ENCODE measurements at regions not wholly inside any gene's neighbourhood (a gene's known extent, or its start where the extent isn't known, plus 50 kb on each side); places are given as distances from the start of the nearest gene placed in this dataset.

DNA sequence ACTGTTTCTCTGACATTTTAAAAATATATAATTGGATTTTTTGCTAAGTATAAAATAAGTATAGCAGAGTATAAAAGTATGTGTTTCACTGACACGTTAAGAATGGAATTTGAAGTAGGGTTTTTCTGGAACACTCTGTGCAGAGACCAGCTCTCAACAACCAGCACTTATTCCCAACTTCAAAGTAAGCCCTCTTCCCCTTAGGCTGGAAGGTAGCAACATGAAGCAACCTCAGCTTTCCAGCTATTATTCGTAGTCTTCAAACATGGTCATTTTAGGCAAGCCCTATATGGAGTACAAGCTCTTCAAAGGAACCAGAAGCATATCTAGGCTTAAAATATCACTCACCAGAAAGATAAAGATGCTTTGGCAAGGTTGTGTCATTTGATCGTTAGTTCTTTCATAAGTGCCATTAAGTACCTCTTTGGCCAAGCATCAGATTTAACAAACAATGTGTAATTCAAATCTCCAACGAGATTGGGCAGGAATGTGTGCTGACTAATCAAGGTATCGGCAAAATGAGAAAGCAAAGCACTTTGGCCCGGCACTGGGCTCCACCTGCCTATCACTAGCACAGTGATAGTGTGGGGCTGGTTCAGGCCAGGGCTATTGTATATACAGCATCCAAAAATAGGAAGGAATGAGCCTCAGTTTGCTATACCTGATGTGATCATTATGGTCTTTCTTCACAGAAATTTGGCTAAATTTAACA is 95.9 kb upstream of the FREM2 start:
- FAIRE-seq (no peak), DNase-seq (ENCODE audit: extremely low spot score, insufficient read length, low read depth) (no peak)

DNA sequence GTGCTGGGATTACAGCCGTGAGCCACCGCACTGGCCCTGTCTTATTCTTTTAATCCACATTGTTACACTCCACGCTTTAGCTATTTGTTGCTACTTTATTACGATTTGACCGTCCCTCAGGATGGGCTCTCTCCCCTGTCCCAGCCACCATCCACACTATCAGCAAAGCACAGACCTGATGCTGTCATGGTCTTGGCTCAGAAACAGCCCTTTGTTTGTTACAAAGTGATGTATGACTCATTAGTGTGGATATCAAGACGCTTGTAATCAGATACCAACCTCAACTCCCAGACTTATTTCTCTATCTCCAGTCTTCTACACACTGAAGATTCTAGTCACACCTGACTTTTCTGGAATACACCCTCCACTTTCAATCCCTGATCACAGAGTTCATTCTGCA is 84.6 kb upstream of the FREM2 start:
- DNase-seq (ENCODE audit: extremely low spot score, insufficient read length, low read depth): no peak
- no peak for FAIRE-seq

DNA sequence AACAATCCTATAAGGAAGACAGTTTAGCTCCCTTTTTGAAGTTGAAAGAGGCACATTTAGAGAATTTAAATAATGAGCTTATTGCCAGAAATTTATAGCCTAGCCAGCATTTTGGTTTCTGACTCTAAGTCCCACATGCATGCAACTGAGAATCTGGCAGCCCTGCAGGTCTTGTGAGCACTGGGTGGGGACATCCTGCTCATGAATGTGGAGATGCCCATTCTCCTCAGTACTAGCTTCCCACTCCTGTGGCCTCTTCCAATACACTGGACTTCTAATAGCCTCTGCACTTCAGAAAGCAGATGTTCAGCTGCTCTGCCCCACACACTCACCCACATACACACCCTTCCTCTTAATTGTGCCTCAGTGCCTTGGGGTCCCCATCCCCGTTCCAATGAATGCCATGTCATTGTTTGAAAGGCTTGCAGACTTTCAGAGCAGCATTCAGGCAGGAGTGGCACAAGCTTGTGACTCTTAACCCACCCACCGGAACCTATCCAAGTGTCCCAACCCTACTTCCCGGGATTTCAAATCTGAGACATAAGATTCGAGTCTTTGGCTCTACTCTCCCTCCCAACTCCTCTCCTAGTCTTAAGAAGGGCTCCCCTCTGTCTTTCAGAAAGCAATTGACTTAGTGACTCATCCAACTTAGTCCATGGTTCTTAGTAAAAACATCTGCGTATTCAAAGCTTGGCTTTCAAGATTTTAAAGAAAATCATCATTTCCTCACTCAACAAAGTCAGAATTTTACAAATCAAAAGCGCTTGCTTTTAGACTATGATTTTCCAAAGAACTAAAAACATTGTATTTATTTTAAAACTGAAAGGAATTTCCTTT is 80.0 kb upstream of the FREM2 start:
- DNase-seq (ENCODE audit: extremely low spot score, insufficient read length, low read depth): no peak
- FAIRE-seq: no peak

DNA sequence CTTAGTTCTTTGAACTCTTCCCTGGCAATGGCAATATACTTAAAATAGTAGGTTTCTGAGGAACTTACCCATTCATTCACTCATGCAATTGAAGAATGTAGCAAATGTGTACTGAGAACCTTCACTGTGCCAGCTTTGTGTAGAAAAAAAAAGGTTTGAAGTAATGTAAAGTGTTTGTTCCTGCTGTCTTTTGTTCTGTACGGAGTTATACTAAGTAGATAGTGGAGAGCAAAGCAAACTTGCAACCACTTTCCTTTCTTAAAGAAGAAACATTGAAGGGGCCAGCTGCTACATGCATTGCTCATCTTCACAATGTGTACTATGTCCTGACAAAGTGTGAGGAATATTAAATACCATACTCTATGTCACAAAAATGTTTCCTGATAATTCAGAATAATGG is 68.9 kb upstream of the FREM2 start:
- no peak for FAIRE-seq
- DNase-seq (ENCODE audit: extremely low spot score, insufficient read length, low read depth): no peak

DNA sequence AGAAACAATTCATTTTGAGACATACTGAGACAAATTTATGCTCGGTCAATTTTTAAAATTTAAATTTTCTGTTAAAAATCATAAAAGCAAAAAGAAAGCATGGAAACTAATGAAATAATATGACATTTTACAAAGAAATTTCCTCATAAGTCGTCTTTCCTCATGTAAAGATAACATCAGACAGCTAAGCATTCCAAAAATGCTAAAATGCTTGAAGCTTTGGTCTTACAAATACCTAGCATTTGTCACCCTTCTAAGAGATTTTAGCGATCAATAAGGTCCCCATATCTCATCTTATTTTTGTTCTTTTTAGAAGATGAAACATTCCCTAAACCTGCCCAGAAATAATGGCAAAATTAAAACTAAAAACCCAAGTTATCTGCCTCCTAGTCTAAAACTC is 68.5 kb upstream of the FREM2 start:
- FAIRE-seq: no peak
- DNase-seq (ENCODE audit: extremely low spot score, insufficient read length, low read depth): no peak

DNA sequence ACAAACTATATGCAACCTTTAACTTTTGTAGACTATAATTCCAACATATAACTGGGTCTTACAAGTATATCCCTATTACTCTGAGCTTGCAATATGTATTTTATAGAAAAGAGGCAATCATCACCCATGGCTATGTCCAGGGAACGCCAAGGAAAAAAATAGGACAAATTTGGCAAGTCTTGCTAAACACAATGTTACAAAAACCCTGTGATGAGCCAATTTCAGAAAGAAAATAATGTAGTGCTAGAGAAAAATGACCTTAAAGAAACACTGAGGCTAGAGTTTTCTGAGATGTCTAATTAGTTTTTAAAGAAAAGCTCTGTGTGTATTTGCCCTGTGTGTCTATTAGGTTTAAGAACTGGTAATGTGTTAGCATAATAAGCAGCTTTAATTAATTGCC is 68.0 kb upstream of the FREM2 start:
- no peak for FAIRE-seq
- DNase-seq (ENCODE audit: extremely low spot score, insufficient read length, low read depth): no peak

DNA sequence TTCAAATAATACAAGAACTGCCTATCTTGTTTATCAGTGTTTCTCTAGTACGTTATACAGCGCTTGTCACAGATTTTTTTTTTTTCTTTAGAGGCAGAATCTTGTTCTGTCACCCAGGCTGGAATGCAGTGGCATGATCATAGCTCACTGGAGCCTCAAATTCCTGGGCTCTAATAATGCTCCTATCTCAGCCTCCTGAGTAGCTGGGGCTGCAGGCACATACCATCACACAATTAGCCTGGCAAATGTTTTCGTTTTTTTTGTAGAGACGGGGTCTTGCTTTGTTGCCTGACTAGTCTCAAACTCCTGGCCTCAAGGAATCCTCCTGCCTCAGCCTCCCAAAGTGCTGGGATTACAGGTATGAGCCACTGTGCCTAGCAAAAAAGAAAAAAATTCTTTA is 66.0 kb upstream of the FREM2 start:
- DNase-seq (ENCODE audit: extremely low spot score, insufficient read length, low read depth) (no peak), FAIRE-seq (no peak)

DNA sequence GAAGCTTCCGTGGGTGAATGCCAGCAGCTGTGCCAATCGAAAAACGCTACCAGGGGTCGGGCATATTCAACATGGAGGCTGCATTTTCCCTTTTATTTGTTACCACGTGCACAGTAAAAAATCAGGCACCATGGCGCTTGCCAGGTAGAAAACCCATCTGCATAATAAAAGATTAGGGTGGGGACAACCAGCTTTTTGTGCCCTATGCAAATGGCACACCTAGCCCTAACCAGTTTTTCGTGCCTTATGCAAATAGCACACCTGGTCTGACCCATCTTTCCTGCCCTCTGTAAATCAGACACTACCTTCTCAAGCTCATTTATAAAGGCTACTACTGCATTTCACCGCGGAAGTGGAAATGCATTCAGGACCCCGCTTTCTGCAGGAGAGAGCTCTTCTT is 62.1 kb upstream of the FREM2 start:
- no peak for DNase-seq (ENCODE audit: extremely low spot score, insufficient read length, low read depth)
- no peak for FAIRE-seq

DNA sequence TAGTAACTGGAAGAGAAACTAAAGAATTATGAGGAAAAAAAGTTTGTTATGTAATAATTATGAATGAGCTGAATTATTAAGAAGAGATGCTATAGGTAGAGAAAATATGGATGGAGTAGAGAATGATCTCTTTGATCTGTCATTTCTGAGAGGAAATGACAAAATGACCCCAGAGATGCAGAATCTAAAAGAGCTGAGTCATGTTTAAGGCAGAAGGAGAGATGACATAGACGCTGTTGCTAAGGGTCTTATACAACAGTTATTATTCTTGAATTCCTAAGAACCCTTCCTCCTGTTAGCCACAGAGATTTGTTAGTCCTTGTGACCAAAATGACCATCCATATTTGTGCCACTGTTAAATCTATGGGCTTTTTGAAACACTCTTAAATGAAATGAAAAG is 58.3 kb upstream of the FREM2 start:
- DNase-seq (ENCODE audit: extremely low spot score, insufficient read length, low read depth) (no peak), FAIRE-seq (no peak)

DNA sequence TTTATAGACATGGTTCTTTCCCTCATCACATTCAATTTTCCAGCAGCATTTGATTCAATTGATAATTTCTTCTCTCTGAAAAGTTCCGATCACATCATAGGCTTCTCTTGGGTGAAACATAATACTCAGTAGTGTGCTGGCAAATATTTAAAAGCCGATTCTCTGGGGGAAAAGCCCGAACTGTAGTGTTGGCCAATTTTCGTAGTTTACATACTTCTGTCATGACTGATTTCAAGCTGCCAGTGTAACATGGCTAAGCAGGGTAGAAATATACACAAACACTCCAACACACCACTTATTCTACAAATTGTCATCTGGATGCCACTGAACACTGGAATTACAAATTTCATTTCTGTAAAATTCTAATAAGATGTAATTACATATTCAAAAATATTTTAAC is 56.1 kb upstream of the FREM2 start:
- FAIRE-seq (no peak), DNase-seq (ENCODE audit: extremely low spot score, insufficient read length, low read depth) (no peak)

DNA sequence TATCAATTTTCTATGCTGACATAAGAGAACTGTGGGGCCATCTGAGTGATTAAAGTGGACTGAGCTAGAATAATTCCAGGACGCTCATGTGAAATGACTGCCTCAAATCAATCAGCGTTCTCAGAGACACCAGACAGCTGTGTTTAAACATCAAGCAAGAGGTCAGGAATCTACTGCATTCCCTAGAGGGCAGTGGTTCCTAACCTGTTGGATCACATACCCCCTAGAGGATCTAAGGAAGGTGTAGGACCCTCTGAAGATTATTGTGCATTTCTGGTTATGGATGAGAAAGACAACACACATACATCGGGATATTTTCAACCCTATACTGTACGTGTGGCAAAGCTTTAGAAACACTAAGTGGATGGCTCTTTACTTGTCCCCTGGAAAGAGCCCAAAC is 51.8 kb upstream of the FREM2 start:
- FAIRE-seq (no peak), DNase-seq (ENCODE audit: extremely low spot score, insufficient read length, low read depth) (no peak)

DNA sequence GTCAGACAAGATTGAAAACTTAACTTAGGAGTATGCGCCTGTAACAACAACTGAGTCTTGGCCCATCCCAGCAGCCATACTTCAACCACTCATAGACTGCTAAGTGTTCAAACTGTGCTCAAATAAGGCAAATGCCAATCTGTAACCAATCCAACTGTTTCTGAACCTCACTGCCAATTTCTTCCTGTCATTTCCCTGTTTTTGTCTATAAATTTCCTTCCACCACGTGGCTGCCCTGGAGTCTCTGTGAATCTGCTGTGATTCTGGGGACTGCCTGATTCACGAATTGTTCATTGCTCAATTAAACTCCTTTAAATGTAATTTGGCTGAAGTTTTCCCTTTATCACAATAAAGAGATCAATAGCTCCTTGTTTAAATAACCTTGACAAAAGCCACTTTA is 50.8 kb upstream of the FREM2 start:
- no peak for DNase-seq (ENCODE audit: extremely low spot score, insufficient read length, low read depth)
- no peak for FAIRE-seq

DNA sequence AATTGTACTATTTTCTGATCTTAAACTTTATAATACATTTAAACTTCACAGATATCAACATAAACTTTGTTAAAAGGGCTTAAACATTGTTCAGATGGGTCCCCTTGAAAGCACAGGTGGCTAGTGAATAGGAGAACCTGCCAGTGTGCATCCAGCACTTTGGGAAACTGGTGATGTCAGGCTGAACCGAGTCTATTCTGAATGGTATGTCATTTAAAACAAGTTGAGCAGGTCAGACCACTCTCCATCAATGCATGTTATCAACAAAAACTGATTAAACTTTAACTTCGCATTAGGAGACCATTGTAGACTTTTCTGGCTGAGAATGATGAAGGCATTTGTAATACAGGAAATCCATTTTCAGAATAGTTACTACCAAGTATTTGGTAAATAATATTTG is 50.1 kb upstream of the FREM2 start:
- DNase-seq (ENCODE audit: extremely low spot score, insufficient read length, low read depth) (no peak), FAIRE-seq (no peak)

Measured in GM18507 (cell line).